ENCODE measurements at regions not wholly inside any gene's neighbourhood (a gene's known extent, or its start where the extent isn't known, plus 50 kb on each side); places are given as distances from the start of the nearest gene placed in this dataset.
A peak's percentile ranks its signal among the peaks of the same experiment; 100 is the strongest.
"Not testable (repeated sequence)": the region's sequence is repeated elsewhere in the genome, so short reads cannot be mapped to it uniquely, and the experiment has no call there.

DNA sequence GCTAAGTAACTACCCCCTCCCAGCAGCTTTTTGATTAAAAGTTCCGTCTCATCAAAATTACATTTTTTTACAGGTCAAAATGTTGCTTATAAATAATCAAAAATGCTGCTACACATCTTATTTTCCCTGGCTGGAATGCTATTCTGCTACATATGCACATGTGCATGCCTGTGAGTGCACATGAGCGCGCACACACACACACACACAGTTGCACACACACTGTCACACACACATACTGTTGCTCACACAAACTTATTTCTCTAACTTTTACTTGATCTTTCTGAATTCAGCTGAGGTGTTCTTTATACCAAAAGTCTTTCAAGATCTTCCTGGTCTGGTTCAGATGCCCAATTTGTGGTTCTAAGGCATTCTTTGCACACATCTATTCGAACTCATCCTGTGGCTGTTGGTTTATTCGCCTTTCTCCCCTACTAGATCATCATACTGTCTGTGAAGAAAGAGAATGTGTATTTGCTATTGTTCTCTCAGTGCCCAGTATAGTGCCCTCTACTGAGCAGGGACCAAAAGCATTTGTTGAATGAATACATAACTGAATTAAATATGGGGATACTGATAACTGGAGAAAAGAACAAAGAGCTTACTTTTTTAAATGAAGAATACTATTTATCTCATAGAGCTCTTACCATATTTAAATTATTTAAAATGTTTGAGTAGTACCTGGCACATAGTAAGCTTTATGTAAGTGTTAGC is 68.1 kb upstream of the CCDC179 start:
- H3K4me3 ChIP-seq: no peak overlapping the region
- no peak for DNase-seq
- peak overlapping the region in 1 of 2 donors; percentile 55 for H3K27ac ChIP-seq
- no peaks in the 10 kb centered on the region for H3K27me3 ChIP-seq
- no peaks in the 10 kb centered on the region for H3K36me3 ChIP-seq
- intact Hi-C loops (cut with DNase I; ENCODE audit: low total_unique reads): loop anchor here (10.0 kb wide), 1 partner anchor 186 kb away; no protein-coding TSS in a partner anchor
- peaks cover 0 to 65% (median 0%) of the 10 kb centered on the region in 4 donors for H3K4me1 ChIP-seq
- TF ChIP-seq, protein P1, sequence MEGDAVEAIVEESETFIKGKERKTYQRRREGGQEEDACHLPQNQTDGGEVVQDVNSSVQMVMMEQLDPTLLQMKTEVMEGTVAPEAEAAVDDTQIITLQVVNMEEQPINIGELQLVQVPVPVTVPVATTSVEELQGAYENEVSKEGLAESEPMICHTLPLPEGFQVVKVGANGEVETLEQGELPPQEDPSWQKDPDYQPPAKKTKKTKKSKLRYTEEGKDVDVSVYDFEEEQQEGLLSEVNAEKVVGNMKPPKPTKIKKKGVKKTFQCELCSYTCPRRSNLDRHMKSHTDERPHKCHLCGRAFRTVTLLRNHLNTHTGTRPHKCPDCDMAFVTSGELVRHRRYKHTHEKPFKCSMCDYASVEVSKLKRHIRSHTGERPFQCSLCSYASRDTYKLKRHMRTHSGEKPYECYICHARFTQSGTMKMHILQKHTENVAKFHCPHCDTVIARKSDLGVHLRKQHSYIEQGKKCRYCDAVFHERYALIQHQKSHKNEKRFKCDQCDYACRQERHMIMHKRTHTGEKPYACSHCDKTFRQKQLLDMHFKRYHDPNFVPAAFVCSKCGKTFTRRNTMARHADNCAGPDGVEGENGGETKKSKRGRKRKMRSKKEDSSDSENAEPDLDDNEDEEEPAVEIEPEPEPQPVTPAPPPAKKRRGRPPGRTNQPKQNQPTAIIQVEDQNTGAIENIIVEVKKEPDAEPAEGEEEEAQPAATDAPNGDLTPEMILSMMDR (IDR thresholded peaks at IDR 0.05): no peak
- H3K9me3 ChIP-seq: no peaks in the 10 kb centered on the region

DNA sequence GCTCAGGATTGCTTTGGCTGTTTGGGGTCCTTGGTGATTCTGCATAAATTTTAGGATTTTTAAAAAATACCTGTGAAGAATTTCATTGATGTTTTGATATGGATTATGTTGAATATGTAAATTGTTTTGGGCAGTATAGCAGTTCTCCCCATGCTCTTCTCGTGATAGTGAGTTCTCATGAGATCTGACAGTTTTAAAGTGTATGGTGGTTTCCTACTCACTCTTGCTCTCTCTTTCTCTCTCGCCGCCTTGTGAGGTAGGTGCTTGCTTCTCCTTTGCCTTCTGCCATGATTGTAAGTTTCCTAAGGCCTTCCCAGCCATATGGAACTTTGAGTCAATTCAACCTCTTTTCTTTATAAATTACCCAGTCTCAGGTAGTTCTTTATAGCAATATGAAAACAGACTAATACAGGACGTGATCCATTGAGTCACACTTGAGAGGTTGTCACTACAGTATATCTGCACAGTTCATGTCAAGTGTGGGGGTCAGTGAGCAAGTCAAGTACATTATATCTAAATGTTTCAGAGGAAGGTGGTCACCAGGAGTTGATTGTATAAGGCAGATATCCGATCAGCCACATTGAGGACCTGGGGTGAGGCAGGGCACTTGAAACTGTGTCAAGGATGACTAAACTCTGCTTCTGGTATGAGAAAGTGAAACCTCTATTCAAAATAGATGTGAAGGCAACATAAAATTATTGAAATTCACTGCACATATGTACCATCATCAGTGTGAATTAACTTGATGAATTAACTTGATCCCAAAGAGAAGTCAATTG is 70.7 kb upstream of the CCDC179 start:
- TF ChIP-seq, protein P1 (IDR thresholded peaks at IDR 0.05): no peak
- Histone ChIP-seq H3K27me3 (no peaks in the 10 kb centered on the region), H3K9me3 (no peaks in the 10 kb centered on the region), H3K36me3 (no peaks in the 10 kb centered on the region), H3K4me1 (peaks cover 0 to 40% (median 0%) of the 10 kb centered on the region in 4 donors), H3K27ac (peak overlapping the region in 1 of 2 donors; percentile 53), H3K4me3 (peak overlapping the region in 1 of 2 donors; percentile 9)
- intact Hi-C loops (cut with DNase I; ENCODE audit: low total_unique reads): no loop called here
- DNase-seq: no peak

DNA sequence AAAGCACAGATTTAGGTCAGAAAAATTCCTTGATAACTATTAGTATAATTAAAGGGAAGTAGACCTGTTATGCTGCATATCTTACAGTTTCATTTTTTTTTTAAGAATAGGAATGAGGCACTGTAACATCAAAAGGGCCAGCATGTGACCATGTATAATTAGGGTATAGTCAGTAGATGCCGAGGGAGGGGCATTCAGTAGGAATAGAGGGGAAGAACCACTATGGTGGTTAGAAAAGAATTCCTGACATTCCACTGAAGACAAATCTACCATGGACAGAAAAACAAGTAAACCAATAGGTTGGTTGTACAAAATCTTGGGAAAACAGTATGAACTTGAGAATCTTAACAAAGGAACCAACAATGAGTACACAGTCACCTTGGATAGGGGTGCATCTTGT is 78.4 kb upstream of the CCDC179 start:
- DNase-seq: no peak
- TF ChIP-seq, protein P1 (IDR thresholded peaks at IDR 0.05): no peak
- no peaks in the 10 kb centered on the region for H3K27me3 ChIP-seq
- peaks cover 0 to 4% (median 4%) of the 10 kb centered on the region in 3 donors for H3K9me3 ChIP-seq
- no peak overlapping the region for H3K4me3 ChIP-seq
- no peaks in the 10 kb centered on the region for H3K36me3 ChIP-seq
- H3K27ac ChIP-seq: peak overlapping the region in 1 of 2 donors; percentile 24
- peaks cover 0 to 12% (median 0%) of the 10 kb centered on the region in 4 donors for H3K4me1 ChIP-seq
- intact Hi-C loops (cut with DNase I; ENCODE audit: low total_unique reads): no loop called here

DNA sequence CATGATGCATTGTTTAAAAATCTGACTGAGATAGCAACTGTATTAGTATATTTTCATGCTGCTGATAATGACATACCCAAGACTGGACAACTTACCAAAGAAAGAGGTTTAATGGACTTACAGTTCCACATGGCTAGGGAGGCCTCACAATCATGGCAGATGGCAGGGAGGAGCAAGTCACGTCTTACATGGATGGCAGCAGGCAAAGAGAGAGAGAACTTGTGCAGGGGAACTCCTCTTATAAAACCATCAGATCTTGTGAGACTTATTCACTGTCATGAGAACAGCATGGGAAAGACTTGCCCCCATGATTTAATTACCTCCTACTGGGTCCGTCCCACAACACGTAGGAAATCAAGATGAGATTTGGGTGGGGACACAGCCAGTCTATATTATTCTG is 81.3 kb upstream of the CCDC179 start:
- intact Hi-C loops (cut with DNase I; ENCODE audit: low total_unique reads); H3K36me3 ChIP-seq; H3K27ac ChIP-seq; H3K4me3 ChIP-seq; H3K9me3 ChIP-seq; H3K27me3 ChIP-seq; DNase-seq: not testable (repeated sequence)
- peaks cover 0 to 33% (median 3%) of the 10 kb centered on the region in 4 donors for H3K4me1 ChIP-seq

DNA sequence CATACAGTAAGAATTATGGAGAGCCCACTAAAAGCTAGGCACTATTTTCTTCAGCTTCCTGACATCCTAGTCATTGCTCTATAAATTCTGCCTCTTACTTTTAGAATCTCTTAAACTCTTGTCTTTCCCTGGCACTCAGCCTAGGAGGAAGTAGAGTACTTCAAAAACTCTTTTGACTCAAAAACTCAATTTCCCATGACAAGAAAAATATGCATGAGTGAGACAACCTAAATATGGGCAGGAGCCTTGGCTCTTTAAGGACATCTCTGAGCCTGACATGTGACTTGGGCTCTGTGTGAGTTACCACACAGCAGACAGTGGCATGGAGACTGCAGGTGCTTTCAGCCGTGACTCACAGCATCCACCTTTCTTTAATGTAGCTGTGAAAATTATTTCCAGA is 97.5 kb upstream of the CCDC179 start:
- H3K27me3 ChIP-seq: no peaks in the 10 kb centered on the region
- intact Hi-C loops (cut with DNase I; ENCODE audit: low total_unique reads): no loop called here
- no peak overlapping the region for H3K4me3 ChIP-seq
- H3K4me1 ChIP-seq: peaks cover 0 to 38% (median 3%) of the 10 kb centered on the region in 4 donors
- TF ChIP-seq, protein P1 (IDR thresholded peaks at IDR 0.05): no peak
- no peaks in the 10 kb centered on the region for H3K36me3 ChIP-seq
- no peak for DNase-seq
- no peaks in the 10 kb centered on the region for H3K9me3 ChIP-seq
- peak overlapping the region; percentile 5 to 55 for H3K27ac ChIP-seq

DNA sequence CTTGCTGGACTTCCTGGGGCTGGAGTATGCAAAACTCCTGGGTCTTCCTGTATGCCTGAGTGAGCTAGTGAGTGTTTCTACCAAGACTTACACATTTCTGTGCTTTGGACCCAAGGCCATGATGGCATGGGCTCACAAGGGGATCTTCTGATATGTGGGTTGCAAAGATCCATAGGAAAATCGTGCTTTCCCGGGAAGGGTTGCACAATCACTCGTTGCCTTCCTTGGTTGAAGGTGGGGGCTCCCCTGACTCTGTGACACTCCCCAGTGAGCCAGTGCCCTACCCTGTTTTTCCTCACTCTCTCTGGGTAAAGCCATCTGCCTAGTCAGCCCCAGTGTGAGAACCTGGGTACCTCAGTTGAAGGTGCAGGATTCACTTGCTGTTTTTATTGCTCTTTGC is 114.0 kb upstream of the CCDC179 start:
- H3K4me1 ChIP-seq: peaks cover 0 to 21% (median 0%) of the 10 kb centered on the region in 4 donors
- TF ChIP-seq, protein P1 (IDR thresholded peaks at IDR 0.05): no peak
- intact Hi-C loops (cut with DNase I; ENCODE audit: low total_unique reads): no loop called here
- no peaks in the 10 kb centered on the region for H3K9me3 ChIP-seq
- no peaks in the 10 kb centered on the region for H3K36me3 ChIP-seq
- H3K27me3 ChIP-seq: no peaks in the 10 kb centered on the region
- H3K4me3 ChIP-seq: no peak overlapping the region
- DNase-seq: no peak
- no peak overlapping the region for H3K27ac ChIP-seq

Data from tibial artery (tissue), 4 donors.